IMR-90 (cell line): ENCODE measurements at regions not wholly inside any gene's neighbourhood (a gene's known extent, or its start where the extent isn't known, plus 50 kb on each side); places are given as distances from the start of the nearest gene placed in this dataset.

Experiments
- ATAC-seq: fragments of 200-7000 bp; cut with Tn5 transposase; 2 replicates; pipeline ENCODE4 v1.9.1; 2020; ENCODE audit warnings: low read depth, mild to moderate bottlenecking, moderate library complexity
- BruUV-seq: library from RNA; stranded (reverse); fragments of 400-500 nt; replicated peaks from 2 replicates; lab custom pipeline; 2021; lab: Mats Ljungman, UMichigan
- CTCF ChIA-PET: fragments of 300-600 bp; formaldehyde crosslinking; extraction: SDS; loops from one replicate; lab custom pipeline; 2021; ENCODE audit warnings: antibody characterized with exemption; lab: Yijun Ruan, JAX
- POLR2A ChIA-PET: fragments of 300-600 bp; sonication (Branson Sonifier 250); formaldehyde crosslinking; loops from one replicate; lab custom pipeline; 2022; ENCODE audit warnings: antibody characterized with exemption; ENCODE audit not compliant: unreplicated experiment; lab: Charles Lee
- DNase-seq: peaks from one replicate; pipeline ENCODE4 v3.0.0; 2013
- H2AFZ ChIP-seq: replicated peaks from 2 replicates; pipeline ENCODE3; 2013; ENCODE audit warnings: low read length, mild to moderate bottlenecking; ENCODE audit not compliant: poor library complexity
- H2AK5ac ChIP-seq: 2 replicates; pipeline ENCODE4 v1.6.1; 2013; ENCODE audit warnings: low read depth, low read length, inconsistent platforms
- H2AK9ac ChIP-seq: replicated peaks from 2 replicates; pipeline ENCODE3; 2013; ENCODE audit warnings: mild to moderate bottlenecking, low read depth, low read length, moderate library complexity; ENCODE audit not compliant: poor library complexity
- H2BK120ac ChIP-seq: 2 replicates; pipeline ENCODE4 v1.6.1; 2013; ENCODE audit warnings: low read depth, low read length, inconsistent platforms
- H2BK15ac ChIP-seq: 3 replicates; pipeline ENCODE4 v1.6.1; 2013; ENCODE audit warnings: low read depth, low read length, inconsistent platforms
- H2BK20ac ChIP-seq: 2 replicates; pipeline ENCODE4 v1.6.1; 2013; ENCODE audit warnings: low read depth, mild to moderate bottlenecking, inconsistent platforms, low read length, moderate library complexity
- H2BK5ac ChIP-seq: 2 replicates; pipeline ENCODE4 v1.6.1; 2013; ENCODE audit warnings: mild to moderate bottlenecking, low read depth, low read length, inconsistent platforms; ENCODE audit not compliant: poor library complexity, severe bottlenecking
- H3K14ac ChIP-seq: replicated peaks from 2 replicates; pipeline ENCODE4 v1.6.1; 2013; ENCODE audit warnings: low read depth, low read length, inconsistent platforms
- H3K18ac ChIP-seq: 2 replicates; pipeline ENCODE4 v1.6.1; 2013; ENCODE audit warnings: low read depth, low read length, control low read depth
- H3K23ac ChIP-seq: 2 replicates; pipeline ENCODE4 v1.6.1; 2013; ENCODE audit warnings: low read depth, low read length, inconsistent platforms
- H3K27ac ChIP-seq: 2 replicates; pipeline ENCODE4 v1.5.1; 2013; ENCODE audit warnings: mild to moderate bottlenecking, control low read depth, low read length; ENCODE audit not compliant: insufficient read depth
- H3K27me3 ChIP-seq: 2 replicates; pipeline ENCODE4 v1.6.1; 2013; ENCODE audit warnings: low read length; ENCODE audit not compliant: control insufficient read depth, insufficient read depth
- H3K36me3 ChIP-seq: 2 replicates; pipeline ENCODE4 v1.6.1; 2013; ENCODE audit warnings: low read length, mixed read lengths; ENCODE audit not compliant: control insufficient read depth, insufficient read depth
- H3K4ac ChIP-seq: 2 replicates; pipeline ENCODE4 v1.6.1; 2013; ENCODE audit warnings: low read depth, low read length, inconsistent platforms
- H3K4me1 ChIP-seq: 2 replicates; pipeline ENCODE4 v1.6.1; 2013; ENCODE audit warnings: low read length, mixed read lengths; ENCODE audit not compliant: control insufficient read depth, insufficient read depth
- H3K4me2 ChIP-seq: 2 replicates; pipeline ENCODE4 v1.6.1; 2013; ENCODE audit warnings: low read depth, mild to moderate bottlenecking, control low read depth, low read length, moderate library complexity
- H3K4me3 ChIP-seq: 2 replicates; pipeline ENCODE4 v1.5.1; 2013; ENCODE audit warnings: low read depth, mild to moderate bottlenecking, control low read depth, low read length, moderate library complexity; ENCODE audit not compliant: insufficient read depth
- H3K56ac ChIP-seq: 2 replicates; pipeline ENCODE4 v1.6.1; 2013; ENCODE audit warnings: low read length, inconsistent platforms; ENCODE audit not compliant: insufficient read depth; ENCODE audit errors: extremely low read depth
- H3K79me1 ChIP-seq, 2 experiments: 2 replicates each; pipeline ENCODE4 v1.6.1; 2013; ENCODE audit warnings: low read length in 2 of 2, inconsistent platforms in 1 of 2, low read depth in 1 of 2
- H3K9ac ChIP-seq: 2 replicates; pipeline ENCODE4 v1.6.1; 2013; ENCODE audit warnings: low read depth, low read length, control low read depth
- H3K9me1 ChIP-seq: 2 replicates; pipeline ENCODE4 v1.6.1; 2013; ENCODE audit warnings: low read length, inconsistent platforms; ENCODE audit not compliant: insufficient read depth
- H3K9me3 ChIP-seq: 2 replicates; pipeline ENCODE4 v1.6.1; 2013; ENCODE audit warnings: low read length; ENCODE audit not compliant: control insufficient read depth, insufficient read depth
- H4K20me1 ChIP-seq: 2 replicates; pipeline ENCODE4 v1.6.1; 2013; ENCODE audit warnings: low read length, inconsistent platforms; ENCODE audit not compliant: insufficient read depth
- H4K5ac ChIP-seq: 2 replicates; pipeline ENCODE4 v1.6.1; 2013; ENCODE audit warnings: mild to moderate bottlenecking, low read depth, low read length, control low read depth
- H4K8ac ChIP-seq, 2 experiments: 2 replicates each; pipeline ENCODE4 v1.6.1; 2013; ENCODE audit warnings: low read depth in 2 of 2, low read length in 2 of 2, control low read depth in 1 of 2, inconsistent platforms in 1 of 2
- H4K91ac ChIP-seq: 2 replicates; pipeline ENCODE4 v1.6.1; 2013; ENCODE audit warnings: low read depth, low read length, inconsistent platforms; ENCODE audit not compliant: insufficient read depth
- BHLHE40 ChIP-seq: fragments of 150-350 bp; IDR thresholded peaks from 2 replicates; pipeline ENCODE4 v1.6.1; 2016; ENCODE audit warnings: mild to moderate bottlenecking, low read depth, low read length
- CEBPB ChIP-seq: IDR thresholded peaks from 2 replicates; pipeline ENCODE4 v1.6.1; 2012; ENCODE audit warnings: low read depth, low read length, improper control_type of control experiment
- CHD1 ChIP-seq: IDR thresholded peaks from 2 replicates; pipeline ENCODE4 v1.6.1; 2012; ENCODE audit warnings: low read depth, low read length, improper control_type of control experiment
- CTCF ChIP-seq: conservative IDR thresholded peaks from 2 replicates; pipeline ENCODE4 v1.5.1; 2012; ENCODE audit warnings: mild to moderate bottlenecking, low read depth, low read length, improper control_type of control experiment
- ELK1 ChIP-seq: fragments of 150-350 bp; IDR thresholded peaks from 2 replicates; pipeline ENCODE4 v1.6.1; 2016; ENCODE audit warnings: low read depth, mild to moderate bottlenecking, low read length, moderate library complexity, borderline replicate concordance
- MAFK ChIP-seq: IDR thresholded peaks from 2 replicates; pipeline ENCODE4 v1.6.1; 2012; ENCODE audit warnings: low read depth, low read length, improper control_type of control experiment
- MAZ ChIP-seq: IDR thresholded peaks from 2 replicates; pipeline ENCODE4 v1.6.1; 2012; ENCODE audit warnings: low read depth, mild to moderate bottlenecking, low read length, improper control_type of control experiment, moderate library complexity, borderline replicate concordance
- MXI1 ChIP-seq: IDR thresholded peaks from 2 replicates; pipeline ENCODE4 v1.6.1; 2012; ENCODE audit warnings: low read depth, mild to moderate bottlenecking, low read length, moderate library complexity, borderline replicate concordance
- NFE2L2 ChIP-seq: fragments of 150-350 bp; IDR thresholded peaks from 2 replicates; pipeline ENCODE4 v1.6.1; 2016; ENCODE audit warnings: low read depth, mild to moderate bottlenecking, low read length
- POLR2A ChIP-seq: IDR thresholded peaks from 2 replicates; pipeline ENCODE4 v1.6.1; 2012; ENCODE audit warnings: mild to moderate bottlenecking, low read depth, low read length
- RAD21 ChIP-seq: IDR thresholded peaks from 2 replicates; pipeline ENCODE4 v1.6.1; 2012; ENCODE audit warnings: low read length, improper control_type of control experiment
- RCOR1 ChIP-seq: IDR thresholded peaks from 2 replicates; pipeline ENCODE4 v1.6.1; 2012; ENCODE audit warnings: mild to moderate bottlenecking, low read length, improper control_type of control experiment; ENCODE audit not compliant: insufficient replicate concordance
- SMC3 ChIP-seq: fragments of 150-350 bp; IDR thresholded peaks from 2 replicates; pipeline ENCODE4 v1.6.1; 2016; ENCODE audit warnings: low read depth, mild to moderate bottlenecking, antibody characterized with exemption, low read length, moderate library complexity
- WGBS, 2 experiments: methylation state at CpG; one replicate each; pipeline versions ENCODE4 v1.1.5 to v1.1.7; 2013; ENCODE audit warnings: missing lambda C conversion rate in 2 of 2; ENCODE audit not compliant: insufficient read length in 1 of 2; ENCODE audit errors: extremely low coverage in 2 of 2; 5-methylcytosine and 5-hydroxymethylcytosine counted together
- dilution Hi-C: fragments of 300-500 bp; cut with HindIII; formaldehyde crosslinking; loops from one replicate; pipeline ENCODE4 v1.14.3; 2018; ENCODE audit warnings: low sequenced_read_pairs; ENCODE audit not compliant: unreplicated experiment
- in situ Hi-C: fragments of 300-500 bp; cut with MboI; formaldehyde crosslinking; loops from 3 replicates; pipeline ENCODE4 v1.14.3; 2019; ENCODE audit warnings: low sequenced_read_pairs, inconsistent platforms, mixed read lengths
- intact Hi-C: fragments of 100-400 bp; cut with micrococcal nuclease; formaldehyde crosslinking; loops from 2 replicates; pipeline ENCODE4 v1.10.0; 2022

GRCh38 chr1:195434566-195435203, 1173.6 kb downstream of the KCNT2 start:
- POLR2A ChIA-PET: no interaction called here
- no peaks in the 10 kb centered on the region for H3K9me1 ChIP-seq
- CTCF ChIA-PET: no interaction called here

More at GRCh38 chr1:195434566-195435203, 1173.6 kb downstream of the KCNT2 start:
- H3K4ac ChIP-seq: no peak overlapping the region
- H4K91ac ChIP-seq: no peak overlapping the region
- H3K18ac ChIP-seq: no peak overlapping the region
- no peak overlapping the region for H4K8ac ChIP-seq
- H2AFZ ChIP-seq: no peak overlapping the region
- no peak for TF ChIP-seq CHD1
- TF ChIP-seq CEBPB: no peak
- no peak for TF ChIP-seq SMC3
- no peak for TF ChIP-seq MAZ
- no peak for TF ChIP-seq ELK1
- no peak for TF ChIP-seq MAFK
- no peak for TF ChIP-seq MXI1
- no peak for TF ChIP-seq NFE2L2
- TF ChIP-seq RCOR1: no peak
- no peak for TF ChIP-seq CTCF
- TF ChIP-seq POLR2A: no peak
- TF ChIP-seq BHLHE40: no peak
- no peak for TF ChIP-seq RAD21
- DNase-seq: no peak
- no TSS peak for BruUV-seq
- H2BK120ac ChIP-seq: no peak overlapping the region
- no peak overlapping the region for H2AK5ac ChIP-seq
- WGBS, 2 experiments: no CpG with 5 or more reads among the region's 4 CpGs
- H2BK20ac ChIP-seq: no peak overlapping the region
- no peak overlapping the region for H3K56ac ChIP-seq
- H3K4me2 ChIP-seq: no peak overlapping the region
- in situ Hi-C loops: no loop called here
- H3K9ac ChIP-seq: no peak overlapping the region
- H4K5ac ChIP-seq: no peak overlapping the region
- H3K4me3 ChIP-seq: no peak overlapping the region
- no peak overlapping the region for H3K23ac ChIP-seq
- H3K4me1 ChIP-seq: no peaks in the 10 kb centered on the region
- H4K20me1 ChIP-seq: no peaks in the 10 kb centered on the region
- no peak overlapping the region for H3K27ac ChIP-seq
- intact Hi-C loops: no loop called here
- no peaks in the 10 kb centered on the region for H3K79me1 ChIP-seq
- ATAC-seq: no peak
- H3K9me3 ChIP-seq: no peaks in the 10 kb centered on the region
- no peak overlapping the region for H3K14ac ChIP-seq
- H2BK15ac ChIP-seq: no peak overlapping the region
- no peak overlapping the region for H2BK5ac ChIP-seq
- H3K27me3 ChIP-seq: no peaks in the 10 kb centered on the region
- dilution Hi-C loops: no loop called here
- H2AK9ac ChIP-seq: no peak overlapping the region
- H3K36me3 ChIP-seq: no peaks in the 10 kb centered on the region
